DMS114 treated with DMSO at 0.1 percent for 48 hours (cell line): ENCODE measurements at regions not wholly inside any gene's neighbourhood (a gene's known extent, or its start where the extent isn't known, plus 50 kb on each side); places are given as distances from the start of the nearest gene placed in this dataset.

Source experiments
- DNase-seq: peaks from one replicate; lab custom pipeline; 2025; ENCODE audit not compliant: unreplicated experiment; lab: John Stamatoyannopoulos, UW

- no peak for DNase-seq
Observed at GRCh38 chr5:171509467-171509866, 90.0 kb downstream of the FGF18 start.

GRCh38 chr5:171512397-171512796 lies 93.0 kb downstream of the FGF18 start:
- no peak for DNase-seq

GRCh38 chr5:171513591-171513990 lies 94.1 kb downstream of the FGF18 start:
- no peak for DNase-seq

- no peak for DNase-seq
Observed at GRCh38 chr5:171518916-171519315, 99.5 kb downstream of the FGF18 start.

- no peak for DNase-seq
Observed at GRCh38 chr5:171520300-171521174, 101.1 kb downstream of the FGF18 start.

GRCh38 chr5:171521219-171521633 lies 101.8 kb downstream of the FGF18 start:
- DNase-seq = no peak

- DNase-seq = no peak
Observed at GRCh38 chr5:171521679-171522078, 102.2 kb downstream of the FGF18 start.

- DNase-seq = no peak
Observed at GRCh38 chr5:171523781-171524180, 104.3 kb downstream of the FGF18 start.

GRCh38 chr5:171524466-171524865 lies 105.0 kb downstream of the FGF18 start:
- no peak for DNase-seq

GRCh38 chr5:171525085-171525484 lies 105.6 kb downstream of the FGF18 start:
- no peak for DNase-seq

- no peak for DNase-seq
Observed at GRCh38 chr5:171528036-171528435, 108.6 kb downstream of the FGF18 start.

- no peak for DNase-seq
Observed at GRCh38 chr5:171528865-171529614, 109.6 kb downstream of the FGF18 start.

- DNase-seq = no peak
Observed at GRCh38 chr5:171531638-171532037, 112.2 kb downstream of the FGF18 start.

GRCh38 chr5:171533153-171533552 lies 113.7 kb downstream of the FGF18 start:
- DNase-seq = no peak

GRCh38 chr5:171534043-171534895 lies 114.8 kb downstream of the FGF18 start:
- DNase-seq = no peak

- DNase-seq = no peak
Observed at GRCh38 chr5:171535162-171535561, 115.7 kb downstream of the FGF18 start.

GRCh38 chr5:171537070-171537849 lies 117.8 kb downstream of the FGF18 start:
- DNase-seq = no peak

- DNase-seq = no peak
Observed at GRCh38 chr5:171537923-171538537, 118.6 kb downstream of the FGF18 start.

- DNase-seq = no peak
Observed at GRCh38 chr5:171538681-171539080, 119.2 kb downstream of the FGF18 start.

GRCh38 chr5:171540865-171541264 lies 121.4 kb downstream of the FGF18 start:
- DNase-seq = no peak
